GM12878 (cell line): ENCODE measurements at regions not wholly inside any gene's neighbourhood (a gene's known extent, or its start where the extent isn't known, plus 50 kb on each side); places are given as distances from the start of the nearest gene placed in this dataset.
"Not testable (repeated sequence)": the region's sequence is repeated elsewhere in the genome, so short reads cannot be mapped to it uniquely, and the experiment has no call there.

Experiments
- ATAC-seq: fragments of 200-7000 bp; cut with Tn5 transposase; 3 replicates; pipeline ENCODE4 v1.9.1; 2020; ENCODE audit warnings: mild to moderate bottlenecking, moderate library complexity
- BruUV-seq: library from RNA; stranded (reverse); fragments of 400-500 nt; replicated peaks from 2 replicates; lab custom pipeline; 2021; lab: Mats Ljungman, UMichigan
- CTCF ChIA-PET: fragments of 300-600 bp; sonication (Branson Sonifier 250); formaldehyde crosslinking; extraction: SDS; loops from one replicate; lab custom pipeline; 2021; ENCODE audit warnings: inconsistent platforms; lab: Yijun Ruan, JAX
- POLR2A ChIA-PET: fragments of 350-600 bp; formaldehyde crosslinking; extraction: SDS; loops from one replicate; lab custom pipeline; 2021; ENCODE audit warnings: inconsistent platforms; lab: Charles Lee
- RAD21 ChIA-PET: fragments of 300-600 bp; sonication (Branson Sonifier 250); formaldehyde crosslinking; loops from one replicate; lab custom pipeline; 2023; ENCODE audit warnings: antibody characterized with exemption; ENCODE audit not compliant: unreplicated experiment; lab: Charles Lee
- SMC1A ChIA-PET: fragments of 300-600 bp; sonication (Branson Sonifier 250); formaldehyde crosslinking; loops from one replicate; lab custom pipeline; 2023; ENCODE audit not compliant: unreplicated experiment, uncharacterized antibody; lab: Charles Lee
- DNase-seq: peaks from one replicate; pipeline ENCODE4 v3.0.0-alpha.2; 2011; ENCODE audit warnings: low read depth, low spot score
- FAIRE-seq: peaks from 3 replicates; lab custom pipeline; 2011; peaks lifted over from hg19 to GRCh38; lab: Jason Lieb, UNC
- H2AFZ ChIP-seq: 2 replicates; pipeline ENCODE4 v1.6.0; 2011; ENCODE audit warnings: low read depth, low read length, control low read depth; ENCODE audit not compliant: control insufficient read depth
- H3K27ac ChIP-seq: 2 replicates; pipeline ENCODE4 v1.5.1; 2011; ENCODE audit warnings: control low read depth; ENCODE audit not compliant: control insufficient read depth, insufficient read depth
- H3K27me3 ChIP-seq, 2 experiments: replicated peaks in 1 of 2; 2 replicates each; pipeline versions ENCODE4 v1.6.0 to v1.6.1; 2011; ENCODE audit warnings: low read length in 1 of 2; ENCODE audit not compliant: control insufficient read depth in 2 of 2, insufficient read depth in 2 of 2
- H3K36me3 ChIP-seq, 2 experiments: 2 replicates each; pipeline ENCODE4 v1.5.1; 2011; ENCODE audit warnings: low read length in 1 of 2; ENCODE audit not compliant: control insufficient read depth in 2 of 2, insufficient read depth in 2 of 2
- H3K4me1 ChIP-seq: 2 replicates; pipeline ENCODE4 v1.6.1; 2011; ENCODE audit warnings: mild to moderate bottlenecking, low read length, moderate library complexity, mixed read lengths; ENCODE audit not compliant: control insufficient read depth, insufficient read depth
- H3K4me2 ChIP-seq: 2 replicates; pipeline ENCODE4 v1.6.0; 2011; ENCODE audit warnings: control low read depth; ENCODE audit not compliant: control insufficient read depth, insufficient read depth
- H3K4me3 ChIP-seq: fragments of 200-600 bp; sonication (generic); 2 replicates; pipeline ENCODE4 v1.5.1; 2016
- H3K79me2 ChIP-seq: 2 replicates; pipeline ENCODE4 v1.6.0; 2011; ENCODE audit warnings: low read length; ENCODE audit not compliant: control insufficient read depth, insufficient read depth
- H3K9ac ChIP-seq: 2 replicates; pipeline ENCODE4 v1.8.0; 2011; ENCODE audit warnings: low read length, control low read depth, mixed read lengths; ENCODE audit not compliant: control insufficient read depth, insufficient read depth
- H3K9me3 ChIP-seq: replicated peaks from 3 replicates; pipeline ENCODE4 v1.5.1; 2011; ENCODE audit warnings: mild to moderate bottlenecking, low read length; ENCODE audit not compliant: control insufficient read depth, insufficient read depth
- H4K20me1 ChIP-seq: 2 replicates; pipeline ENCODE4 v1.6.0; 2011; ENCODE audit not compliant: control insufficient read depth, insufficient read depth
- CEBPB ChIP-seq, 2 experiments: fragments of 150-350 bp in 1 of 2; IDR thresholded peaks; 2 replicates each; pipeline ENCODE4 v1.6.1; 2012 to 2014; ENCODE audit warnings: low read depth in 2 of 2, low read length in 2 of 2, borderline replicate concordance in 1 of 2, inconsistent platforms in 1 of 2
- CREB1 ChIP-seq: IDR thresholded peaks from 2 replicates; pipeline ENCODE4 v1.6.1; 2012; ENCODE audit warnings: low read depth, mild to moderate bottlenecking, inconsistent platforms
- HDAC6 ChIP-seq: fragments of 200-600 bp; sonication (generic); IDR thresholded peaks from one replicate; pipeline ENCODE4 v1.8.0; 2017; ENCODE audit warnings: antibody characterized with exemption; ENCODE audit not compliant: unreplicated experiment
- KLF5 ChIP-seq: fragments of 450-650 bp; IDR thresholded peaks from 2 replicates; pipeline ENCODE4 v1.6.1; 2014; ENCODE audit warnings: mild to moderate bottlenecking; ENCODE audit not compliant: partially characterized antibody
- NFYA ChIP-seq: IDR thresholded peaks from 2 replicates; pipeline ENCODE4 v1.6.1; 2011; ENCODE audit warnings: low read depth, mild to moderate bottlenecking, low read length, improper control_type of control experiment, borderline replicate concordance
- NRF1 ChIP-seq: conservative IDR thresholded peaks from 2 replicates; pipeline ENCODE4 v1.6.1; 2011; ENCODE audit warnings: mild to moderate bottlenecking, low read depth, low read length, improper control_type of control experiment
- TCF7 ChIP-seq: IDR thresholded peaks from 2 replicates; pipeline ENCODE4 v1.6.1; 2014; ENCODE audit warnings: antibody characterized with exemption, borderline replicate concordance
- WGBS: methylation state at CpG from one replicate; pipeline ENCODE4 v1.1.6; 2016; ENCODE audit warnings: low lambda C conversion rate; ENCODE audit not compliant: insufficient replicate concordance, insufficient coverage; ENCODE audit errors: missing lambda C conversion rate; 5-methylcytosine and 5-hydroxymethylcytosine counted together
- in situ Hi-C: fragments of 300-500 bp; cut with MboI; formaldehyde crosslinking; loops from 9 replicates; pipeline ENCODE4 v1.14.3; 2018; ENCODE audit warnings: mixed read lengths
- intact Hi-C: fragments of 100-400 bp; cut with micrococcal nuclease; formaldehyde crosslinking; loops from one replicate; pipeline ENCODE4 v1.14.2; 2022; ENCODE audit not compliant: unreplicated experiment
- TF ChIP-seq, protein P1 (sequence below): IDR thresholded peaks from 2 replicates; pipeline ENCODE4 v1.6.1; 2012; ENCODE audit warnings: low read length, inconsistent platforms

DNA sequence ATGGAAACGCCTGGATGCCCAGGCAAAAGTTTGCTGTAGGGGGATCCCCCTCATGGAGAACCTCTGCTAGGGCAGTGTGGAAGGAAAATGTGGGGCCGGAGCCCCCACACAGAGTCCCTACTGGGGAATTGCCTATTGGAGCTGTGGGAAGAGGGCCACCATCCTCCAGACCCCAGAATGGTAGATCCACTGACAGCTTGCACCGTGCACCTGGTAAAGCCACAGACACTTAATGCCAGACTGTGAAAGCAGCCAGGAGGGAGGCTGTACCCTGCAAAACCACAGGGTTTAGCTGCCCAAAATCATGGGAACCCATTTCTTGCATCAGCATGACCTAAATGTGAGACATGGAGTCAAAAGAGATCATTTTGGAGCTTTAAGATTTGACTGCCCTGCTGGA lies 302.0 kb upstream of the ST8SIA4 start:
- H2AFZ ChIP-seq, BruUV-seq, H3K27ac ChIP-seq, ATAC-seq, SMC1A ChIA-PET, in situ Hi-C loops, H3K9ac ChIP-seq, H3K27me3 ChIP-seq, H3K36me3 ChIP-seq, H3K4me3 ChIP-seq, intact Hi-C loops, DNase-seq, CTCF ChIA-PET, H3K4me2 ChIP-seq, RAD21 ChIA-PET, H3K9me3 ChIP-seq, H4K20me1 ChIP-seq, POLR2A ChIA-PET, H3K79me2 ChIP-seq, FAIRE-seq, H3K4me1 ChIP-seq: not testable (repeated sequence)
- WGBS: 6% methylated on average over 3 of the region's 3 CpGs

GRCh38 chr5:101180365-101180764 lies 277.3 kb upstream of the ST8SIA4 start:
- H3K79me2 ChIP-seq, H4K20me1 ChIP-seq, DNase-seq, ATAC-seq, H3K27ac ChIP-seq, CTCF ChIA-PET, H3K4me1 ChIP-seq, intact Hi-C loops, H2AFZ ChIP-seq, H3K9ac ChIP-seq, H3K36me3 ChIP-seq, SMC1A ChIA-PET, H3K4me3 ChIP-seq, H3K4me2 ChIP-seq, H3K27me3 ChIP-seq, RAD21 ChIA-PET, FAIRE-seq, BruUV-seq, H3K9me3 ChIP-seq, in situ Hi-C loops, POLR2A ChIA-PET: not testable (repeated sequence)
- WGBS: 51% methylated on average over 10 of the region's 10 CpGs

- no peak for FAIRE-seq
- intact Hi-C loops: no loop called here
- no peak for ATAC-seq
- Histone ChIP-seq H3K4me1 (no peaks in the 10 kb centered on the region), H2AFZ (no peak overlapping the region), H3K79me2 (no peaks in the 10 kb centered on the region), H3K9ac (no peak overlapping the region), H4K20me1 (no peaks in the 10 kb centered on the region), H3K4me2 (no peak overlapping the region), H3K27me3 (no peaks in the 10 kb centered on the region), H3K36me3 (no peaks in the 10 kb centered on the region), H3K4me3 (no peak overlapping the region), H3K27ac (no peak overlapping the region), H3K9me3 (no peaks in the 10 kb centered on the region)
- DNase-seq: no peak
- BruUV-seq: no TSS peak
- in situ Hi-C loops: no loop called here
- ChIA-PET RAD21 (no interaction called here), CTCF (no interaction called here), SMC1A (no interaction called here), POLR2A (no interaction called here)
- WGBS: 64% methylated on average over 3 of the region's 3 CpGs
- TF ChIP-seq CEBPB (IDR thresholded peaks at IDR 0.05; ENCODE audit: borderline replicate concordance in 1 of 2, low read depth in 2 of 2, low read length in 2 of 2) (no peak), KLF5 (no peak), NRF1 (no peak), CREB1 (no peak), TCF7 (no peak), HDAC6 (no peak), NFYA (no peak)
- TF ChIP-seq, protein P1, sequence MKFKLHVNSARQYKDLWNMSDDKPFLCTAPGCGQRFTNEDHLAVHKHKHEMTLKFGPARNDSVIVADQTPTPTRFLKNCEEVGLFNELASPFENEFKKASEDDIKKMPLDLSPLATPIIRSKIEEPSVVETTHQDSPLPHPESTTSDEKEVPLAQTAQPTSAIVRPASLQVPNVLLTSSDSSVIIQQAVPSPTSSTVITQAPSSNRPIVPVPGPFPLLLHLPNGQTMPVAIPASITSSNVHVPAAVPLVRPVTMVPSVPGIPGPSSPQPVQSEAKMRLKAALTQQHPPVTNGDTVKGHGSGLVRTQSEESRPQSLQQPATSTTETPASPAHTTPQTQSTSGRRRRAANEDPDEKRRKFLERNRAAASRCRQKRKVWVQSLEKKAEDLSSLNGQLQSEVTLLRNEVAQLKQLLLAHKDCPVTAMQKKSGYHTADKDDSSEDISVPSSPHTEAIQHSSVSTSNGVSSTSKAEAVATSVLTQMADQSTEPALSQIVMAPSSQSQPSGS: no peak
Measured at GRCh38 chr5:101176605-101177004, 273.5 kb upstream of the ST8SIA4 start.
